ENCODE measurements at regions not wholly inside any gene's neighbourhood (a gene's known extent, or its start where the extent isn't known, plus 50 kb on each side); places are given as distances from the start of the nearest gene placed in this dataset.

GRCh38 chr4:79249881-79250503, 75.9 kb downstream of the NAA11 start:
- TF ChIP-seq EZH2 (IDR thresholded peaks at IDR 0.05; ENCODE audit: borderline replicate concordance, low read depth, low read length, severe bottlenecking) = no peak
- TF ChIP-seq, protein P1, sequence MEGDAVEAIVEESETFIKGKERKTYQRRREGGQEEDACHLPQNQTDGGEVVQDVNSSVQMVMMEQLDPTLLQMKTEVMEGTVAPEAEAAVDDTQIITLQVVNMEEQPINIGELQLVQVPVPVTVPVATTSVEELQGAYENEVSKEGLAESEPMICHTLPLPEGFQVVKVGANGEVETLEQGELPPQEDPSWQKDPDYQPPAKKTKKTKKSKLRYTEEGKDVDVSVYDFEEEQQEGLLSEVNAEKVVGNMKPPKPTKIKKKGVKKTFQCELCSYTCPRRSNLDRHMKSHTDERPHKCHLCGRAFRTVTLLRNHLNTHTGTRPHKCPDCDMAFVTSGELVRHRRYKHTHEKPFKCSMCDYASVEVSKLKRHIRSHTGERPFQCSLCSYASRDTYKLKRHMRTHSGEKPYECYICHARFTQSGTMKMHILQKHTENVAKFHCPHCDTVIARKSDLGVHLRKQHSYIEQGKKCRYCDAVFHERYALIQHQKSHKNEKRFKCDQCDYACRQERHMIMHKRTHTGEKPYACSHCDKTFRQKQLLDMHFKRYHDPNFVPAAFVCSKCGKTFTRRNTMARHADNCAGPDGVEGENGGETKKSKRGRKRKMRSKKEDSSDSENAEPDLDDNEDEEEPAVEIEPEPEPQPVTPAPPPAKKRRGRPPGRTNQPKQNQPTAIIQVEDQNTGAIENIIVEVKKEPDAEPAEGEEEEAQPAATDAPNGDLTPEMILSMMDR (IDR thresholded peaks at IDR 0.05; ENCODE audit: borderline replicate concordance, extremely low read depth, low read length, poor library complexity, severe bottlenecking) = no peak

Measured in DND-41 (cell line).